GM23338 (cell line): ENCODE measurements at regions not wholly inside any gene's neighbourhood (a gene's known extent, or its start where the extent isn't known, plus 50 kb on each side); places are given as distances from the start of the nearest gene placed in this dataset.

Experiments
- CREB1 ChIP-seq: fragments of 250-450 bp; sonication (Bioruptor Pico); IDR thresholded peaks from 2 replicates; pipeline ENCODE4 v1.5.0; 2020; ENCODE audit warnings: low read depth, mild to moderate bottlenecking, moderate library complexity
- CTCF ChIP-seq, 2 experiments: fragments of 200-600 bp in 1 of 2; sonication (generic) in 1 of 2; conservative IDR thresholded peaks; 2 replicates each; pipeline versions ENCODE4 v1.5.1 to v1.6.1; 2016 to 2017; ENCODE audit warnings: antibody characterized with exemption in 2 of 2, low read depth in 2 of 2, mild to moderate bottlenecking in 2 of 2, moderate library complexity in 1 of 2
- ETS1 ChIP-seq: IDR thresholded peaks from 2 replicates; pipeline ENCODE4 v1.6.1; 2016; ENCODE audit warnings: antibody characterized with exemption
- EZH2 ChIP-seq: fragments of 200-600 bp; sonication (generic); IDR thresholded peaks from one replicate; pipeline ENCODE4 v1.8.0; 2017; ENCODE audit warnings: antibody characterized with exemption, mild to moderate bottlenecking, low read depth; ENCODE audit not compliant: unreplicated experiment
- EZH2phosphoT487 ChIP-seq: fragments of 200-600 bp; sonication (generic); IDR thresholded peaks from one replicate; pipeline ENCODE4 v1.8.1; 2018; ENCODE audit warnings: antibody characterized with exemption; ENCODE audit not compliant: unreplicated experiment
- JUNB ChIP-seq: IDR thresholded peaks from one replicate; pipeline ENCODE4 v1.6.1; 2016; ENCODE audit warnings: antibody characterized with exemption; ENCODE audit not compliant: unreplicated experiment
- NANOG ChIP-seq: IDR thresholded peaks from 2 replicates; pipeline ENCODE4 v1.6.1; 2016; ENCODE audit warnings: antibody characterized with exemption, borderline replicate concordance
- POLR2AphosphoS5 ChIP-seq: IDR thresholded peaks from 2 replicates; pipeline ENCODE4 v1.6.1; 2016; ENCODE audit warnings: antibody characterized with exemption, low read depth
- STAT1 ChIP-seq: IDR thresholded peaks from one replicate; pipeline ENCODE4 v1.6.1; 2016; ENCODE audit warnings: antibody characterized with exemption; ENCODE audit not compliant: unreplicated experiment
- ZNF114 ChIP-seq: fragments of 250-450 bp; sonication (Bioruptor Pico); IDR thresholded peaks from 2 replicates; pipeline ENCODE4 v1.5.0; 2020; ENCODE audit warnings: mild to moderate bottlenecking, moderate library complexity
- ZNF331 ChIP-seq: fragments of 250-450 bp; sonication (Bioruptor Pico); IDR thresholded peaks from 2 replicates; pipeline ENCODE4 v1.5.0; 2020; ENCODE audit warnings: low read depth, mild to moderate bottlenecking, moderate library complexity
- TF ChIP-seq, protein P1 (sequence below): IDR thresholded peaks from one replicate; pipeline ENCODE4 v1.6.1; 2018; ENCODE audit warnings: antibody characterized with exemption; ENCODE audit not compliant: unreplicated experiment
- TF ChIP-seq, protein P2 (sequence below): fragments of 250-450 bp; sonication (Bioruptor Pico); IDR thresholded peaks from 2 replicates; pipeline ENCODE4 v1.5.0; 2020; ENCODE audit warnings: mild to moderate bottlenecking, moderate library complexity

DNA sequence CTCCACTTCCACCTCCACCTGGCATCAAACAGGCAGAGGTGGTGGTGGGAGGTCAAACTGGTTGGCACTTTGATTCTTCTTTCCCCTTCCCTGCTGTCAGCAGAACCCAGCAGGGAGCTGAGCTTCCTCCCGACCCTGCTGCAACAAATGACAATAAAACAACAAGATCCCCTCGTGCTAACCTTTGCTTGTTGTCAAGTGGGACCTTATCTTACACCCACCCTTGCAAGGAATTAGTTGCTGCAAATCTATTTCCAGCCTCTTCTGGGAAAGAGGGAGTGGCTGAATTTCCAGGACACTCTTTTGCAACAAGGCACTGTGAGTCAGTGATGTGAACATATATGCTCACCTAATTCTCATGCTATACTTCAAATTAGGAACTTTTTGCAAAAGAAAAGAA lies 655.1 kb downstream of the DSC3 start:
- no peak for TF ChIP-seq ZNF331 (CRISPR knock-in tag)
- TF ChIP-seq CTCF (conservative IDR thresholded peaks at IDR 0.05; ENCODE audit: low read depth in 2 of 2) = no peak
- TF ChIP-seq, protein P1, sequence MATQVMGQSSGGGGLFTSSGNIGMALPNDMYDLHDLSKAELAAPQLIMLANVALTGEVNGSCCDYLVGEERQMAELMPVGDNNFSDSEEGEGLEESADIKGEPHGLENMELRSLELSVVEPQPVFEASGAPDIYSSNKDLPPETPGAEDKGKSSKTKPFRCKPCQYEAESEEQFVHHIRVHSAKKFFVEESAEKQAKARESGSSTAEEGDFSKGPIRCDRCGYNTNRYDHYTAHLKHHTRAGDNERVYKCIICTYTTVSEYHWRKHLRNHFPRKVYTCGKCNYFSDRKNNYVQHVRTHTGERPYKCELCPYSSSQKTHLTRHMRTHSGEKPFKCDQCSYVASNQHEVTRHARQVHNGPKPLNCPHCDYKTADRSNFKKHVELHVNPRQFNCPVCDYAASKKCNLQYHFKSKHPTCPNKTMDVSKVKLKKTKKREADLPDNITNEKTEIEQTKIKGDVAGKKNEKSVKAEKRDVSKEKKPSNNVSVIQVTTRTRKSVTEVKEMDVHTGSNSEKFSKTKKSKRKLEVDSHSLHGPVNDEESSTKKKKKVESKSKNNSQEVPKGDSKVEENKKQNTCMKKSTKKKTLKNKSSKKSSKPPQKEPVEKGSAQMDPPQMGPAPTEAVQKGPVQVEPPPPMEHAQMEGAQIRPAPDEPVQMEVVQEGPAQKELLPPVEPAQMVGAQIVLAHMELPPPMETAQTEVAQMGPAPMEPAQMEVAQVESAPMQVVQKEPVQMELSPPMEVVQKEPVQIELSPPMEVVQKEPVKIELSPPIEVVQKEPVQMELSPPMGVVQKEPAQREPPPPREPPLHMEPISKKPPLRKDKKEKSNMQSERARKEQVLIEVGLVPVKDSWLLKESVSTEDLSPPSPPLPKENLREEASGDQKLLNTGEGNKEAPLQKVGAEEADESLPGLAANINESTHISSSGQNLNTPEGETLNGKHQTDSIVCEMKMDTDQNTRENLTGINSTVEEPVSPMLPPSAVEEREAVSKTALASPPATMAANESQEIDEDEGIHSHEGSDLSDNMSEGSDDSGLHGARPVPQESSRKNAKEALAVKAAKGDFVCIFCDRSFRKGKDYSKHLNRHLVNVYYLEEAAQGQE = no peak
- TF ChIP-seq POLR2AphosphoS5 = no peak
- TF ChIP-seq CREB1 (CRISPR knock-in tag) = no peak
- TF ChIP-seq EZH2 = no peak
- no peak for TF ChIP-seq EZH2phosphoT487
- no peak for TF ChIP-seq STAT1
- TF ChIP-seq NANOG = no peak
- no peak for TF ChIP-seq ETS1
- TF ChIP-seq, protein P2, sequence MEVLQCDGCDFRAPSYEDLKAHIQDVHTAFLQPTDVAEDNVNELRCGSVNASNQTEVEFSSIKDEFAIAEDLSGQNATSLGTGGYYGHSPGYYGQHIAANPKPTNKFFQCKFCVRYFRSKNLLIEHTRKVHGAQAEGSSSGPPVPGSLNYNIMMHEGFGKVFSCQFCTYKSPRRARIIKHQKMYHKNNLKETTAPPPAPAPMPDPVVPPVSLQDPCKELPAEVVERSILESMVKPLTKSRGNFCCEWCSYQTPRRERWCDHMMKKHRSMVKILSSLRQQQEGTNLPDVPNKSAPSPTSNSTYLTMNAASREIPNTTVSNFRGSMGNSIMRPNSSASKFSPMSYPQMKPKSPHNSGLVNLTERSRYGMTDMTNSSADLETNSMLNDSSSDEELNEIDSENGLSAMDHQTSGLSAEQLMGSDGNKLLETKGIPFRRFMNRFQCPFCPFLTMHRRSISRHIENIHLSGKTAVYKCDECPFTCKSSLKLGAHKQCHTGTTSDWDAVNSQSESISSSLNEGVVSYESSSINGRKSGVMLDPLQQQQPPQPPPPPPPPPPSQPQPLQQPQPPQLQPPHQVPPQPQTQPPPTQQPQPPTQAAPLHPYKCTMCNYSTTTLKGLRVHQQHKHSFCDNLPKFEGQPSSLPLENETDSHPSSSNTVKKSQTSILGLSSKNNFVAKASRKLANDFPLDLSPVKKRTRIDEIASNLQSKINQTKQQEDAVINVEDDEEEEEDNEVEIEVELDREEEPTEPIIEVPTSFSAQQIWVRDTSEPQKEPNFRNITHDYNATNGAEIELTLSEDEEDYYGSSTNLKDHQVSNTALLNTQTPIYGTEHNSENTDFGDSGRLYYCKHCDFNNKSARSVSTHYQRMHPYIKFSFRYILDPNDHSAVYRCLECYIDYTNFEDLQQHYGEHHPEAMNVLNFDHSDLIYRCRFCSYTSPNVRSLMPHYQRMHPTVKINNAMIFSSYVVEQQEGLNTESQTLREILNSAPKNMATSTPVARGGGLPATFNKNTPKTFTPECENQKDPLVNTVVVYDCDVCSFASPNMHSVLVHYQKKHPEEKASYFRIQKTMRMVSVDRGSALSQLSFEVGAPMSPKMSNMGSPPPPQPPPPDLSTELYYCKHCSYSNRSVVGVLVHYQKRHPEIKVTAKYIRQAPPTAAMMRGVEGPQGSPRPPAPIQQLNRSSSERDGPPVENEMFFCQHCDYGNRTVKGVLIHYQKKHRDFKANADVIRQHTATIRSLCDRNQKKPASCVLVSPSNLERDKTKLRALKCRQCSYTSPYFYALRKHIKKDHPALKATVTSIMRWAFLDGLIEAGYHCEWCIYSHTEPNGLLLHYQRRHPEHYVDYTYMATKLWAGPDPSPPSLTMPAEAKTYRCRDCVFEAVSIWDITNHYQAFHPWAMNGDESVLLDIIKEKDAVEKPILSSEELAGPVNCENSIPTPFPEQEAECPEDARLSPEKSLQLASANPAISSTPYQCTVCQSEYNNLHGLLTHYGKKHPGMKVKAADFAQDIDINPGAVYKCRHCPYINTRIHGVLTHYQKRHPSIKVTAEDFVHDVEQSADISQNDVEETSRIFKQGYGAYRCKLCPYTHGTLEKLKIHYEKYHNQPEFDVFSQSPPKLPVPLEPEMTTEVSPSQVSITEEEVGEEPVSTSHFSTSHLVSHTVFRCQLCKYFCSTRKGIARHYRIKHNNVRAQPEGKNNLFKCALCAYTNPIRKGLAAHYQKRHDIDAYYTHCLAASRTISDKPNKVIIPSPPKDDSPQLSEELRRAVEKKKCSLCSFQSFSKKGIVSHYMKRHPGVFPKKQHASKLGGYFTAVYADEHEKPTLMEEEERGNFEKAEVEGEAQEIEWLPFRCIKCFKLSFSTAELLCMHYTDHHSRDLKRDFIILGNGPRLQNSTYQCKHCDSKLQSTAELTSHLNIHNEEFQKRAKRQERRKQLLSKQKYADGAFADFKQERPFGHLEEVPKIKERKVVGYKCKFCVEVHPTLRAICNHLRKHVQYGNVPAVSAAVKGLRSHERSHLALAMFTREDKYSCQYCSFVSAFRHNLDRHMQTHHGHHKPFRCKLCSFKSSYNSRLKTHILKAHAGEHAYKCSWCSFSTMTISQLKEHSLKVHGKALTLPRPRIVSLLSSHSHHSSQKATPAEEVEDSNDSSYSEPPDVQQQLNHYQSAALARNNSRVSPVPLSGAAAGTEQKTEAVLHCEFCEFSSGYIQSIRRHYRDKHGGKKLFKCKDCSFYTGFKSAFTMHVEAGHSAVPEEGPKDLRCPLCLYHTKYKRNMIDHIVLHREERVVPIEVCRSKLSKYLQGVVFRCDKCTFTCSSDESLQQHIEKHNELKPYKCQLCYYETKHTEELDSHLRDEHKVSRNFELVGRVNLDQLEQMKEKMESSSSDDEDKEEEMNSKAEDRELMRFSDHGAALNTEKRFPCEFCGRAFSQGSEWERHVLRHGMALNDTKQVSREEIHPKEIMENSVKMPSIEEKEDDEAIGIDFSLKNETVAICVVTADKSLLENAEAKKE (CRISPR knock-in tag) = no peak
- TF ChIP-seq JUNB = no peak
- TF ChIP-seq ZNF114 = no peak
